ENCODE measurements at regions not wholly inside any gene's neighbourhood (a gene's known extent, or its start where the extent isn't known, plus 50 kb on each side); places are given as distances from the start of the nearest gene placed in this dataset.

DNA sequence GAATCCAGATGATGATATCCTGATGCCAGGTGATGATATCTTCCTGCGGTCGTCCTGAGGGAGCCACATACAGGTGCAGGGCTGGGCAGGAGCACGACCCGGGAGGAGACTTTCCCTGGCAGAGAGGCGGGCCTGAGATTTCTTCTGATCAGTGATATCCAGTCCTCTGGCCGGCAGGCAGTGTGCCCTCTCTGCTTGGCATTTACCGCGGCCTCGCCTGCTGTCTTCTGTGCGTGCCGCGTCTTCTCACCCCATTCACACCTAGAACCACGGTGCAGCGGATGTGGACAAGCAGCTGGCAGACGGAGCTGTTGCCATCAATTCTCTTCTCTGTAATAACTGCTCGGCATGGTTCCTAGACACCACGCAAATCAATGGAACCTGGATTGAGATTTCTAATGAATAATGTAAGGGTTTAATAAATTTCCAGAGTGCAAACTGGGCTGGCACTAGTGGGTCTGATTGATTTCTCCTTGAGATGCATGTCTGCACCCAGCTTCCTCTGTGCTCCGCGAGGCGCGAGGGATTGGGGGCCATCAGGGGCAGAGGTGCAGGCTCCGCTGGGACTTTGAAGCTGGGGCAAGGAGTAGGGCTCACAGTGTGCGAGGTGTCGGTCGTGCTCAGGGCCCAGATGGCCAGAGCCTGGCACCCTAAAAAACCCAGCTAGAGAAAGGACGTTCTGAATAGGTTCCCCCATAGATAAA is 208.9 kb upstream of the HDAC4 start:
- Mint-ChIP-seq H3K9me3 (peaks cover 0 to 5% (median 0%) of the 10 kb centered on the region in 7 donors), H3K27me3 (peaks cover 4 to 26% (median 17%) of the 10 kb centered on the region in 3 donors), H3K4me3 (no peak overlapping the region), H3K4me1 (no peaks in the 10 kb centered on the region), H3K36me3 (no peaks in the 10 kb centered on the region), H3K27ac (no peak overlapping the region)
- no peak for ATAC-seq (ENCODE audit: low read depth in 2 of 2)
- no peak for DNase-seq

DNA sequence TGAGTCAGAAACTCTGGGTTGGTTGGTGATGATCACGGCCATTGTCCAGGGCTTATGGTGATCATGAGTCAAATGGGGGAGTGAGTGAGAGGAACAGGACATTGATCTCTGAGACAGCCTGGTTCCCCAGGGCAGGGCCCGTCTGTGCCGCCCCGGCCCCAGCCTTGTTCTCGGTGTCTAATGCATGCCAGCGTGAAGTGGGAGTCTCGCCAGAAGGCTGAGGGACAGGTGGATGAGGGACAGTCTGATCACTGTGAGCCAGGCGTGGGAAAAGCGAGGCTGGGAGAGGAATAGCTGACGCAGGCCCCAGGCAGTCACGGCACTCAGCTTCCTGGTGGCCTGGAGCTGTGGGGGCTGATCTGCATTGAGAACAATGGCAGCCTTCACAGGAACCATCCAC is 208.3 kb upstream of the HDAC4 start:
- DNase-seq, result no peak
- Mint-ChIP-seq H3K27ac (no peak overlapping the region), H3K36me3 (no peaks in the 10 kb centered on the region), H3K4me1 (no peaks in the 10 kb centered on the region), H3K9me3 (peaks cover 0 to 6% (median 0%) of the 10 kb centered on the region in 7 donors), H3K27me3 (peaks cover 4 to 28% (median 17%) of the 10 kb centered on the region in 3 donors), H3K4me3 (no peak overlapping the region)
- no peak for ATAC-seq (ENCODE audit: low read depth in 2 of 2)

DNA sequence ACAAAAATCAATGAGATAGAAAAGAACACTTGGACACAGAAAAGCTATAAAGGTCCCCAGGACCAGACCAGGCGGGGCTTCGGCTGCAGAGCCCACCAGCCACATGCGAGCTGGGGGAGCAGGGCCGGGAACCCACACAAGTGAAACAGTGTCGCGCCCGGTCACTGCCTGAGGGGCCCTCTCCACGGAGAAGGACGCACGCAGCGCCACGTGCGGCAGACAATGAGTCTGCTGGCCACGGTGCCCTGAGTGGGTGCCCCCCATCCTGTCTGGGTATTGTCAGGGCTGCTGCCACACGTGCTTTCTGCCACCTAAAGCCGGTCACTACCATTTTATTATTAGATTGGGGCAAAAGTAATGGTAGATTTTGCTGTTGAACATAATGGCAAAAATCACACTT is 207.9 kb upstream of the HDAC4 start:
- Mint-ChIP-seq H3K36me3 (no peaks in the 10 kb centered on the region), H3K9me3 (peaks cover 0 to 8% (median 0%) of the 10 kb centered on the region in 7 donors), H3K27ac (no peak overlapping the region), H3K4me3 (no peak overlapping the region), H3K4me1 (no peaks in the 10 kb centered on the region), H3K27me3 (peaks cover 4 to 32% (median 17%) of the 10 kb centered on the region in 3 donors)
- ATAC-seq (ENCODE audit: low read depth in 2 of 2) (no peak), DNase-seq (no peak)

DNA sequence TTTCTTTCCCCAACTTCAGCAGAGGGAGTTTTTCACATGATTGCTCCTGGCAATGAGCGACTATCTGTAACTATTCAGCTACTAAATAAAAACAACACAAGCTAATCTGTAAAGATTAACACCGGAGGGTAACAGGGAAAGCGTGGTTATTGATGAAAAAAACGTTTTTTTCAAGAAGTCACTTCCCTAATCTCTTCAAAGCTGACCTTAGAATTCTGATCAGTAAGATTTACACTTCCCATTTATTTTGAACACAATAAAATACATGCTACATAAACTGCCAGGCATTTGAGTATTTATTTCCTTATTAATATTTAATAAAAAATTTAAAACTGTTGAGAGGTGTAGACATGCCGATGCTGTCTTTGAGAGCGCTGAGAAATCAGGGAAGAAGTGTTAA is 207.4 kb upstream of the HDAC4 start:
- H3K4me3 Mint-ChIP-seq, result no peak overlapping the region
- H3K27me3 Mint-ChIP-seq, result peaks cover 4 to 33% (median 17%) of the 10 kb centered on the region in 3 donors
- ATAC-seq (ENCODE audit: low read depth in 2 of 2) (no peak), DNase-seq (no peak)
- peaks cover 0 to 8% (median 0%) of the 10 kb centered on the region in 7 donors for H3K9me3 Mint-ChIP-seq
- H3K27ac Mint-ChIP-seq, result no peak overlapping the region
- no peaks in the 10 kb centered on the region for H3K36me3 Mint-ChIP-seq
- no peaks in the 10 kb centered on the region for H3K4me1 Mint-ChIP-seq

DNA sequence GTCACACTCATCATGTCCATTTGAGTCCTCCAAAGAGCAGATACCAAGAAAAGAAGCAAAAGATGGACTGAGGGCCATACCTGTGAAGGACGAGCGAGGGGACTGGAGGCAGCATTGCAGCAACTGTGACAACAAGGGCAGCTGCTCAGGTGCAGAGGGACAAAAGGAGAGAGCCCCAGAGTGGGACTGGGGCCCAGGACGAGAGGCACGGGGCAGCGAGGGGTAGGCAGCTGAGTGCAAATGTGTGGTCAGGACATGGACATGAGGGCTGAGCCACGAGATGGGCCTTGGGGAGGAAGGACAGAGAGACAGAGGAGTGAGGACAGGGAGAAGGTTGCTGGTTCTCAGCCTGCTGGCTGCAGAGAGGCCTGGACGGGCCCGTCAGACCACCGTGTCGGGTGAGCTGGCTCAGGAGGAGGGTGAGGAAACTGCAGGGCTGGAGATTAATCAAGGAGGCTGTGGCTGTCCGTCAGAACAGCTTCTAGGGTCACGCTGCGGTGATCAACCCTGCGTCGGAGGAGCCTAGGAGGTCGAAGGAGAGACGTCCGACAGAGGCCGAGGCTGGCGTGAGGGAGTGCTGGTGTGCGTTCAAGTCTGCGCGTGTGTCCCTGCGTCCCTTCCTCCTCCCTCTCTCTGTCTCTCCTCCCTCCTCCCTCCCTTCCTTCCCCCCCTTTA is 206.8 kb upstream of the HDAC4 start:
- Mint-ChIP-seq H3K27ac (no peak overlapping the region), H3K4me1 (no peaks in the 10 kb centered on the region), H3K27me3 (peaks cover 4 to 37% (median 22%) of the 10 kb centered on the region in 3 donors), H3K36me3 (no peaks in the 10 kb centered on the region), H3K4me3 (no peak overlapping the region), H3K9me3 (peaks cover 0 to 8% (median 0%) of the 10 kb centered on the region in 7 donors)
- no peak for ATAC-seq (ENCODE audit: low read depth in 2 of 2)
- DNase-seq, result no peak

DNA sequence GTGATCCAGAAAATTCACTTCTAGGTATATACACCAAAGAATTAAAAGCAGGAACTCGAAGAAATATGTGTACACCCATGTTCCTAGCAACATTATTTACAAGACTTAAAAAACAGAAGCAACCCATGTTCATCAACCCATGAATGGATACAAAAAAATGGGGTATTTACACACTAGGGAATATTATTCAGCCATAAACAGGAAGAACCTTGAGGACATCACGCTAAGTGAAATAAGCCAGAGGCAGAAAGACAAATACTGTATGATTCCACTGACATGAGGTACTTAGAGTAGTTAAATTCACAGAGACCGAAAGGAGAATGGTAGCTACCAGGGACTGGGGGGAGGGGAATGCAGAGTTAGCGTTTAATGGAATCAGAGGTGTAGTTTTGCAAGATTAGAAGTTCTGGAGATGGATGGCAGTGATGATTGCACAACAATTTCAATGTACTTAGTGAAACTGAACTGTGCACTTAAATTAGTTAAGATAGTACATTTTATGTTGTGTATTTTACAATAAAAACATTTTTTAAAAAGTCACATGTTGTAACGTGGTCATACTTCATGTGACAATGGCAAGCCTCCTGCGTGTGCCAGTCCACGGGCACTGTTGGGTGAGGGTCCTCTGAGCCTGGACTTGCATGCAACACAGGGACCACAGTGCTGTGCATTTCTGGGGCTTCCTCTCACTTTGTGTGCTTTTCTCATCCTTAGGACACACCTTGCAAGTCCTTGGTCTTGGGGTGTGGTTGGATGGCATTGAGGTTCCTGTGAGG is 206.1 kb upstream of the HDAC4 start:
- no peaks in the 10 kb centered on the region for H3K36me3 Mint-ChIP-seq
- ATAC-seq (ENCODE audit: low read depth in 2 of 2) (no peak), DNase-seq (no peak)
- peaks cover 0 to 8% (median 0%) of the 10 kb centered on the region in 7 donors for H3K9me3 Mint-ChIP-seq
- H3K27me3 Mint-ChIP-seq, result peaks cover 4 to 39% (median 24%) of the 10 kb centered on the region in 3 donors
- no peak overlapping the region for H3K27ac Mint-ChIP-seq
- no peak overlapping the region for H3K4me3 Mint-ChIP-seq
- H3K4me1 Mint-ChIP-seq, result no peaks in the 10 kb centered on the region

DNA sequence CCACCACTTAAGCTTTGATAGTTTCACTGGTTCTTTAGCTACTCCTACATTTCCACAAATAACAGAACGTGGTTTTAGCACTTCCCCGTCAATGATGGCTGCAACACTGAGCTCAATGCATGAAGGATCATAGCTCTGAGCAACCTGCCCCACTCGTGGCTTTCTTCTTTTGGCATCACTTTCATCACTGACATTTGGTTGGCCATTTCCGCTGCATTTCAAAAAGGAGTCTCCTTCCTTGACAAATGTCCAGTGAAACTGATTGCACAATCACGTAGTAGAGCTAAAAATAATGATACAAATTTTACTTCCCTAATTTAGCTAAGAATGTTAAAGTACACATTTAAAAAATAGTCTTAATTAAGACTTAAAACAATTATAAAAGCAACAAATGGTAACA is 205.2 kb upstream of the HDAC4 start:
- Mint-ChIP-seq H3K27me3 (peaks cover 4 to 42% (median 31%) of the 10 kb centered on the region in 3 donors), H3K4me3 (no peak overlapping the region), H3K36me3 (no peaks in the 10 kb centered on the region), H3K9me3 (peaks cover 0 to 8% (median 0%) of the 10 kb centered on the region in 7 donors), H3K4me1 (no peaks in the 10 kb centered on the region), H3K27ac (no peak overlapping the region)
- DNase-seq (no peak), ATAC-seq (ENCODE audit: low read depth in 2 of 2) (no peak)

DNA sequence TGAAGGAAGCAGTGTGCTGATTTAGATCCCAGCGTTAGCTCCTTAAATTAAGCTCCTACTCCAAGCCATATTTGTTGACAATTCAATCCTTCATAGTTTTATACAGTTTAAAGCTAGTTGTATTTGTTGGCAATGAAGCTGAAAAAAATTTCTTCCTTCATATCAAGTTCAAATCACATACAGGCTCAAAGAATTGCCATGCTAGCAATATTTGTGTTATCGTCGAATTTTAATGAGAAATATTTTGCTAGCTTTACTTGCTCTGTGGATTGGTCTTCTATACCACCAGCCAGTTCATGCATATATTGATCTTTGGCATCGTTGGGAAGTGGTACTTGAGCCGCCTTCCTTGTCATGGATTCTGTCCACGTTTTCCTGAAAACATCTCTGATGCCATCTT is 204.6 kb upstream of the HDAC4 start:
- Mint-ChIP-seq H3K9me3 (peaks cover 0 to 8% (median 0%) of the 10 kb centered on the region in 7 donors), H3K4me1 (no peaks in the 10 kb centered on the region)

DNA sequence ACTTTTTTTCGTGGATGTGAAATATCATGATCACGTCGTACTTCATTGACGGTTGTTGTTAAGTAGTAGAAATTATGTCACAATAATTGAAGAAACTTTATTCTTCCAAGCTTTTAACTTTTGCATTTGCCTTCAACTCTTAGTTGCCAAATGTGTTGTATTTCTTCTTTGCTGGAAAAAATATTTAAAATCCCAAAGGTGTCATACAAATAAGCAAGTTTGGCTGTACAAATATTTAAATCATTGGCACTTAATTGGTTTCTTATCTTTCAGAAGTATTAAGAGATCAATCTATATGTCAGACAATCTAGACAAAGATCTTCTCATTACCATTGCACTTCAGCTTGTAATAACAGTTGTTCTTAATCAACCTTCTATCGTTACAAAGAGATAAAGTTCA is 204.0 kb upstream of the HDAC4 start:
- DNase-seq (no peak), ATAC-seq (ENCODE audit: low read depth in 2 of 2) (no peak)
- Mint-ChIP-seq H3K36me3 (no peaks in the 10 kb centered on the region), H3K9me3 (peaks cover 0 to 8% (median 0%) of the 10 kb centered on the region in 7 donors), H3K4me1 (no peaks in the 10 kb centered on the region), H3K27ac (no peak overlapping the region), H3K4me3 (no peak overlapping the region), H3K27me3 (peaks cover 4 to 34% (median 31%) of the 10 kb centered on the region in 3 donors)

More for the DNA sequence above, 204.6 kb upstream of the HDAC4 start:
- H3K4me3 Mint-ChIP-seq, result no peak overlapping the region
- DNase-seq (no peak), ATAC-seq (ENCODE audit: low read depth in 2 of 2) (no peak)
- H3K36me3 Mint-ChIP-seq, result no peaks in the 10 kb centered on the region
- peaks cover 4 to 37% (median 31%) of the 10 kb centered on the region in 3 donors for H3K27me3 Mint-ChIP-seq
- no peak overlapping the region for H3K27ac Mint-ChIP-seq

DNA sequence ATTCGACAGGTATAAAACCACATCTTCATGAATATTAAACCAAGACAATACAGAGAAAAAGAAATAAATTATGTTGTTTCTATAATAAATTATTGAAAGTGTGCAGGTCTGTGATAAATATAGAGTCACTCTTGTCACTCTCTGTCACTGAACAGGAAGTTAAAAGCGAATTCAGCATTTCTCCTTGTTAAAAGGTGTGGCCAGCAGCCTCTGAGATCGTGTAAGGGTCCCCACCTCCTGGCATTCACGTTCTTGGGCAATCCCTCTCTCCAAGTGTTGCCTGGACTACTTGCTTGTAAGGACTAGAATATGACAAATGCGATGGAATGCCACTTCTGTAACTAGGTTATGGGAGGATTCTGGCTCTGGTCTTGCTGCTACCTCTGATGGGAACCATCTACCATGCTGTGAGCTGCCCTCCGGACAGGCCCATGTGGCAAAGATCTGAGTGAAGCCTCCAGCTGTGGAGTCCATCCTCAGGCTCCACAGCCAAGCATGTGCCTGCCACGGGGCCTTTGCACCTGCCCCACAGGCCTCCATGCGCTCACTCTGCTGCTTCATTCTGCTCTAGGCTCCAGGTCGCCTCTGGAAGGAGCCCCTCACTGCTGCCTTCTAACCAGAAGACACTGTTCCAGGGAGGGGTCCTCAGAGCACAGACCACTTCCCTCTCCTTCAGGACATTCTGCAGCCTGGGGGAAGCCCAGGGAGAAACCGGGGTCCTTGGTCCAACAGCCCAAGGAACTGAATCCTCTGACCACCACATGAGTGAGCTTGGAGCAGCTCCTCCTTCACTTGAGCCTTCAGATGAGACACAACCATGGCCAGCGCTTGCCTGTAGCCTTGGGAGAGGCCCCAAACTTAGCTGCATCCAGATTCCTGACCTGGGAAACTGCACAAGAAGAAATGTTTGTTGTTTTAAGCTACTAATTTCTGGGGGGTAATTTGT is 202.9 kb upstream of the HDAC4 start:
- Mint-ChIP-seq H3K27me3 (peaks cover 9 to 38% (median 34%) of the 10 kb centered on the region in 3 donors), H3K4me1 (no peaks in the 10 kb centered on the region), H3K36me3 (no peaks in the 10 kb centered on the region), H3K27ac (no peak overlapping the region), H3K9me3 (peaks cover 0 to 8% (median 0%) of the 10 kb centered on the region in 7 donors), H3K4me3 (no peak overlapping the region)
- no peak for ATAC-seq (ENCODE audit: low read depth in 2 of 2)
- no peak for DNase-seq

DNA sequence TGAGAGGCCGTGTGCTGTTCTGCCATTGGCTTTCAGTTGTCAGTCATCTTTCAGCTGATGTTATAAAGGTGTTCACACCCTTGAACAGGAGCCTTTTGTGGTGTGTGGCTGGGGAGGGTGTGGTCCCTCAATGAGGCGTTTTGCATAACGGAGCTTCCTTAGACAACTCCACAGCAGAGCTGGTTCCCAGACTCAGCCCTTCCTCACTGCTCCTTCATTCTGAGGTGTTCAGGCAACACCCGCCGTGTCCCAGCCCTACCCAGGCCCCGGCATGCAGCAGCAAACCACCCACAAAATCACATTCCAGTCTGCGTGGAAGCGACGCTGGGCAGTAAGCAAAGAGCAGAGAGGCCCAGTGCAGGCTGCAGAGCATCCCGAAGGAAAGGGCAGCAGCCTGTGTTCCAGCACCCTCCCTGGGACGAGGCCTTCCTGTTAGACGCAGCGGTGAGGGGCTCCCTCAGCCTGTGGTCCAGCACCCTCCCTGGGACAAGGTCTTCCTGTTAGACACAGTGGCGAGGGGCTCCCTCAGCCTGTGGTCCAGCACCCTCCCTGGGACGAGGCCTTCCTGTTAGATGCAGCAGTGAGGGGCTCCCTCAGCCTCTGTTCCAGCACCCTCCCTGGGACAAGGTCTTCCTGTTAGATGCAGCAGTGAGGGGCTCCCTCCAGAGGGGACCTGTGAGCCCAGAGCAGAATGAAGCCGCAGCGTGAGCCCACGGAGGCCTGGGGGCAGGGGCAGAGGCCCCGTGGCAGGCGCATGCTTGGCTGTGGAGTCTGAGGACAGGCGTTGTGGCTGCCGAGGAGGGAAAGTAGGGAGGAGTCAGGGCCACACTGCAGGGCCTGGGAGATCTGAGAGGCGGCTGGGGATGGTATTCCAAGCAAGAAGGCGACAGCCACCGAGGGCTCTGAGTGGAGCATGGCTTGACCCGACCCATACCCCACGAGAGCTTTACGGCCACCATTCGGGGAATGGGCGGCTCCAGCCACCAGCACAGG is 201.8 kb upstream of the HDAC4 start:
- DNase-seq (no peak), ATAC-seq (ENCODE audit: low read depth in 2 of 2) (no peak)
- Mint-ChIP-seq H3K9me3 (peaks cover 0 to 8% (median 0%) of the 10 kb centered on the region in 7 donors), H3K27me3 (peaks cover 9 to 32% (median 29%) of the 10 kb centered on the region in 3 donors), H3K4me1 (no peaks in the 10 kb centered on the region), H3K4me3 (no peak overlapping the region), H3K27ac (peak overlapping the region in 1 of 6 donors; percentile 78), H3K36me3 (no peaks in the 10 kb centered on the region)

DNA sequence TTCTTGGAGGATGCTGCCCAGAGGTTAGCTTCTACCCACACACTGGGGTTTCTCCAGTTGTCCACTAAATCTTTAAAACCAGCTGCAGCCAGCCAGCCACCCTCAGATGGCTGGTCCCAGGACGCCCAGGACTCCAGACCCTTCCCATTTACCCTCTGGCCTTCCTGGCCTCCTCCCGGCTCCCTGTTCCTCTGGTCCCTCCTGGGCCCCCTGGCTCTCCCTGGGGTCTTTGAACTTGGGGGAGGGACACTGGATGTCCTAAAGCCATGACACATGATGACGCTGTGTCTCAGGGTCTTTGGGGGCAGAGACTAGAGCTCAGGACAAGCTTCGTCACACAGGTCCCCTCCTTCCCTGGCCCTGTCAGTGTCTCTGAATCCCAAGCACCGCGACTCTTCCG is 201.1 kb upstream of the HDAC4 start:
- DNase-seq (no peak), ATAC-seq (ENCODE audit: low read depth in 2 of 2) (no peak)
- H3K27ac Mint-ChIP-seq, result no peak overlapping the region
- H3K4me1 Mint-ChIP-seq, result no peaks in the 10 kb centered on the region
- no peak overlapping the region for H3K4me3 Mint-ChIP-seq
- H3K36me3 Mint-ChIP-seq, result no peaks in the 10 kb centered on the region
- H3K9me3 Mint-ChIP-seq, result peaks cover 0 to 8% (median 0%) of the 10 kb centered on the region in 7 donors
- peaks cover 9 to 30% (median 22%) of the 10 kb centered on the region in 3 donors for H3K27me3 Mint-ChIP-seq
